GM12864 (cell line): ENCODE measurements at regions not wholly inside any gene's neighbourhood (a gene's known extent, or its start where the extent isn't known, plus 50 kb on each side); places are given as distances from the start of the nearest gene placed in this dataset.

Experiments used
- DNase-seq: peaks from one replicate; pipeline ENCODE4 v3.0.0-alpha.2; 2011; ENCODE audit warnings: low read depth
- H3K4me3 ChIP-seq: 2 replicates; pipeline ENCODE4 v1.5.1; 2011; ENCODE audit warnings: mild to moderate bottlenecking, low read depth, low read length, control low read depth
- CTCF ChIP-seq: IDR thresholded peaks from 2 replicates; pipeline ENCODE4 v1.5.1; 2011; ENCODE audit warnings: low read depth, mild to moderate bottlenecking, moderate library complexity, low read length, control low read depth, inconsistent platforms; ENCODE audit errors: missing control alignments

- DNase-seq: no peak
- H3K4me3 ChIP-seq: no peak overlapping the region
- no peak for TF ChIP-seq CTCF
These were observed 359.5 kb upstream of the NPSR1 start for GRCh38 chr7:34298492-34299013.

- DNase-seq: no peak
- no peak for TF ChIP-seq CTCF
- no peak overlapping the region for H3K4me3 ChIP-seq
These were observed 359.0 kb upstream of the NPSR1 start for GRCh38 chr7:34299066-34299465.

GRCh38 chr7:34307540-34307939 is 350.5 kb upstream of the NPSR1 start:
- no peak for DNase-seq
- TF ChIP-seq CTCF: no peak
- H3K4me3 ChIP-seq: no peak overlapping the region

- DNase-seq: no peak
- TF ChIP-seq CTCF: no peak
- no peak overlapping the region for H3K4me3 ChIP-seq
These were observed 349.4 kb upstream of the NPSR1 start for GRCh38 chr7:34308595-34308994.

GRCh38 chr7:34309116-34309515 is 348.9 kb upstream of the NPSR1 start:
- TF ChIP-seq CTCF: no peak
- DNase-seq: no peak
- H3K4me3 ChIP-seq: no peak overlapping the region

GRCh38 chr7:34309584-34309983 is 348.4 kb upstream of the NPSR1 start:
- no peak for TF ChIP-seq CTCF
- no peak for DNase-seq
- H3K4me3 ChIP-seq: no peak overlapping the region

GRCh38 chr7:34311591-34311990 is 346.4 kb upstream of the NPSR1 start:
- no peak for DNase-seq
- H3K4me3 ChIP-seq: no peak overlapping the region
- TF ChIP-seq CTCF: no peak
